NCI-H2171 (cell line): ENCODE measurements at regions not wholly inside any gene's neighbourhood (a gene's known extent, or its start where the extent isn't known, plus 50 kb on each side); places are given as distances from the start of the nearest gene placed in this dataset.
"Not testable (repeated sequence)": the region's sequence is repeated elsewhere in the genome, so short reads cannot be mapped to it uniquely, and the experiment has no call there.

Experiments used
- DNase-seq: peaks from one replicate; lab custom pipeline; 2025; lab: John Stamatoyannopoulos, UW

- no peak for DNase-seq
Observed at GRCh38 chr20:40893610-40894236, 134.9 kb upstream of the TOP1 start.

- DNase-seq = no peak
Observed at GRCh38 chr20:40894237-40894630, 134.4 kb upstream of the TOP1 start.

GRCh38 chr20:40895182-40895581 is 133.4 kb upstream of the TOP1 start:
- DNase-seq = no peak

- peak; percentile 1 for DNase-seq
Observed at GRCh38 chr20:40896814-40897700, 131.6 kb upstream of the TOP1 start.

- no peak for DNase-seq
Observed at GRCh38 chr20:40899344-40899743, 129.3 kb upstream of the TOP1 start.

- DNase-seq = no peak
Observed at GRCh38 chr20:40900666-40901215, 127.9 kb upstream of the TOP1 start.

- no peak for DNase-seq
Observed at GRCh38 chr20:40902661-40903060, 126.0 kb upstream of the TOP1 start.

GRCh38 chr20:40908309-40908708 is 120.3 kb upstream of the TOP1 start:
- no peak for DNase-seq

GRCh38 chr20:40909489-40909888 is 119.1 kb upstream of the TOP1 start:
- not testable (repeated sequence) for DNase-seq

- DNase-seq = not testable (repeated sequence)
Observed at GRCh38 chr20:40910436-40910835, 118.2 kb upstream of the TOP1 start.

- not testable (repeated sequence) for DNase-seq
Observed at GRCh38 chr20:40911152-40911551, 117.5 kb upstream of the TOP1 start.

- no peak for DNase-seq
Observed at GRCh38 chr20:40913224-40914185, 115.1 kb upstream of the TOP1 start.

- DNase-seq = no peak
Observed at GRCh38 chr20:40915756-40916155, 112.9 kb upstream of the TOP1 start.

- DNase-seq = no peak
Observed at GRCh38 chr20:40916276-40916675, 112.3 kb upstream of the TOP1 start.

GRCh38 chr20:40920291-40920690 is 108.3 kb upstream of the TOP1 start:
- DNase-seq = no peak

- DNase-seq = no peak
Observed at GRCh38 chr20:40922865-40923264, 105.8 kb upstream of the TOP1 start.

- no peak for DNase-seq
Observed at GRCh38 chr20:40925829-40926510, 102.7 kb upstream of the TOP1 start.

GRCh38 chr20:40926928-40927327 is 101.7 kb upstream of the TOP1 start:
- DNase-seq = no peak

- no peak for DNase-seq
Observed at GRCh38 chr20:40930561-40930960, 98.1 kb upstream of the TOP1 start.

- peak; percentile 13 for DNase-seq
Observed at GRCh38 chr20:40931410-40932044, 97.1 kb upstream of the TOP1 start.

GRCh38 chr20:40932436-40932835 is 96.2 kb upstream of the TOP1 start:
- DNase-seq = no peak
